ENCODE measurements at regions not wholly inside any gene's neighbourhood (a gene's known extent, or its start where the extent isn't known, plus 50 kb on each side); places are given as distances from the start of the nearest gene placed in this dataset.
A peak's percentile ranks its signal among the peaks of the same experiment; 100 is the strongest.
"Not testable (repeated sequence)": the region's sequence is repeated elsewhere in the genome, so short reads cannot be mapped to it uniquely, and the experiment has no call there.

DNA sequence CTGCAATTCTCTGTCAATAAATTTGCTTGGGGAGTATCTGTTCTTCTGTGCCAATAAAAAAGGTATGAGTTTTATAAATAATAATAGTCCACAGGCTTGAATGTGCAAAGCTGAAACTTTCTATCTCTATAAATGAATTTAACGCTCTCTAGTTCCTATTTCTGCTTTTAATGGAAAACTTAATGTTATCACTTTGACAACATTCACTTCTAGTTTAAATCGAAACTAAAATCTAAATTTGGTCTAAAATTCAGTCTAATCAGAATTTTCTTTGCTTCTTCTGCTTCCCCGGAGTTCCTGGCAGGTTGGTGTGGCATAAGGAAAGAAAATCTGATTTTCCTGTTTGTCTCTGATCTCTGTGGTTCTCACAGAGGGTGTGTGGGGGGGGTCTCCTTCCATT is 450.1 kb upstream of the TBL1XR1 start:
- peaks cover 2% of the 10 kb centered on the region for H3K36me3 Mint-ChIP-seq (ENCODE audit: low read depth)
- peak overlapping the region; percentile 93 for H3K27ac Mint-ChIP-seq
- peaks cover 45% of the 10 kb centered on the region for H3K4me1 Mint-ChIP-seq
- H3K4me3 Mint-ChIP-seq, result peak overlapping the region; percentile 80
- DNase-seq (no peak), ATAC-seq (no peak)
- H3K27me3 Mint-ChIP-seq, result no peaks in the 10 kb centered on the region
- H3K9me3 ChIP-seq (ENCODE audit: control insufficient read depth, low read length, poor library complexity, severe bottlenecking), result no peaks in the 10 kb centered on the region

DNA sequence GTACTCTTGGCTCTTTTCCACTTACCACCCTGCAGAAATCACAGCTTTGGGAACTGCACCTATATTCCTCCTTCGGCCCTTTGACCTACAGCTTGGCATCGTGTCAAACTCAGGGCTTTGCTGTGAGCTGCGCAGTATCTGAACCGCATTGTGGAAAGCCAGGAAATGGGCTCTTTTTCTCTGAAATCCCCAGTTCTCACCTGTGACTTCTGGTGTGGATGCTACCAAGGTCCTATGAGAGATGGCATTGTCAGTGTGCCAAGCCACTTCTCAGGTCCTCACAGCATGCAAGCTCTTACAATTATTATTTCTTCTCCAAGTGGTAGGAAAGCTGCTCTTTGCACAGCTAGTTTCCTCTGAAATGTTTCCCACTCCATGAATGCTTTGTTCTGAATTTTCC is 450.6 kb upstream of the TBL1XR1 start:
- H3K4me1 Mint-ChIP-seq, result peaks cover 39% of the 10 kb centered on the region
- ATAC-seq, result peak; percentile 88
- H3K27ac Mint-ChIP-seq, result peak overlapping the region; percentile 93
- peaks cover 2% of the 10 kb centered on the region for H3K36me3 Mint-ChIP-seq (ENCODE audit: low read depth)
- DNase-seq, result no peak
- peak overlapping the region; percentile 80 for H3K4me3 Mint-ChIP-seq
- no peaks in the 10 kb centered on the region for H3K9me3 ChIP-seq (ENCODE audit: control insufficient read depth, low read length, poor library complexity, severe bottlenecking)
- no peaks in the 10 kb centered on the region for H3K27me3 Mint-ChIP-seq

- H3K27ac Mint-ChIP-seq, result no peak overlapping the region
Measured at GRCh38 chr3:177652556-177653291, 455.4 kb upstream of the TBL1XR1 start.

DNA sequence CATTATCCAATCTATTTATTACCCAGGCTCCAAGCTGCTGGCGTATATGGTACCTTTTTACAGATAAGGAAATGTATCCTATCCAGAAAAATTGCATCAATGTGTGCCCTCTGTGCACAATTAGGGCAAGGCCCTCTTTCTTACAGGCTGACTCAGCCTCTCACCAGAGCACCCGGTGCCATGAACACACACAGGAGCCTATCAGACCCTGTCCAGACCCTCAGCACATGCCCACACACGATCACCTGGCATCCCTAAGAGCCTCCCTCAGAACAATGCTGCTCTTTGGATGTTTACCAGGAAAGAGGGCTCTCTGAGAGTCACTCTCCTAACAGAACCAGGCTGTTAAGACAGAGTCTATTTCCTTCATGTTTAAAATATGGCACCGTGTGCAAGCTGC is 460.0 kb upstream of the TBL1XR1 start:
- H3K36me3 Mint-ChIP-seq (ENCODE audit: low read depth), result no peaks in the 10 kb centered on the region
- no peak overlapping the region for H3K4me3 Mint-ChIP-seq
- no peaks in the 10 kb centered on the region for H3K9me3 ChIP-seq (ENCODE audit: control insufficient read depth, low read length, poor library complexity, severe bottlenecking)
- ATAC-seq, result no peak
- no peaks in the 10 kb centered on the region for H3K27me3 Mint-ChIP-seq
- no peak for DNase-seq
- no peaks in the 10 kb centered on the region for H3K4me1 Mint-ChIP-seq
- H3K27ac Mint-ChIP-seq, result no peak overlapping the region

More at GRCh38 chr3:177652556-177653291, 455.4 kb upstream of the TBL1XR1 start:
- DNase-seq (no peak), ATAC-seq (no peak)
- Mint-ChIP-seq H3K27me3 (no peaks in the 10 kb centered on the region), H3K4me1 (peaks cover 14% of the 10 kb centered on the region), H3K4me3 (no peak overlapping the region), H3K36me3 (ENCODE audit: low read depth) (peaks cover 2% of the 10 kb centered on the region)
- no peaks in the 10 kb centered on the region for H3K9me3 ChIP-seq (ENCODE audit: control insufficient read depth, low read length, poor library complexity, severe bottlenecking)

DNA sequence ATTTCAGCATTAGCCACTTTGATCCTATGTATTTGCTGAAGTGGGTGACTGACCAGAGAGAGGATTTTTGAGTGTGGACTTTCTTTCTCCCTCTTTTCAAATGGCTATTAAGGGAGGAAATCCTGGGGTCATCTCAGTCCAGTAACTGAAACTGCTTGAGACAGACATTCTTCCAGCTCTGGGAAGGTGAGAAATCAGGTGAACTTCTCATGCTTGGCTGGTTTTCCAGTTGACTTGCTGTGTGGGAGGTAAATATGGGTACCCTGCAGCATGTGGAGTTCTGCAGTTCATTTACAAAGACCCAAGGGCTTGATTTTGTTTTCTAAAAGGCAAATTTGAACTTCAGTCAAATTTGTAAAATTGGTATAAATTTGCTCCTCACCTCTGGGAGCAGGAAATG is 461.1 kb upstream of the TBL1XR1 start:
- Mint-ChIP-seq H3K27me3 (no peaks in the 10 kb centered on the region), H3K4me1 (no peaks in the 10 kb centered on the region), H3K27ac (no peak overlapping the region), H3K4me3 (no peak overlapping the region), H3K36me3 (ENCODE audit: low read depth) (no peaks in the 10 kb centered on the region)
- no peaks in the 10 kb centered on the region for H3K9me3 ChIP-seq (ENCODE audit: control insufficient read depth, low read length, poor library complexity, severe bottlenecking)
- ATAC-seq (no peak), DNase-seq (no peak)

- DNase-seq, result peak in 2 of 3 donors; percentile 17 to 27
- H3K36me3 Mint-ChIP-seq (ENCODE audit: low read depth); H3K4me3 Mint-ChIP-seq; ATAC-seq; H3K9me3 ChIP-seq (ENCODE audit: control insufficient read depth, low read length, poor library complexity, severe bottlenecking); H3K27me3 Mint-ChIP-seq: not testable (repeated sequence)
- H3K4me1 Mint-ChIP-seq, result peaks cover 13% of the 10 kb centered on the region
- peak overlapping the region; percentile 14 for H3K27ac Mint-ChIP-seq
Measured at GRCh38 chr3:177664380-177665103, 467.3 kb upstream of the TBL1XR1 start.

- peaks cover 13% of the 10 kb centered on the region for H3K4me1 Mint-ChIP-seq
- H3K27ac Mint-ChIP-seq, result peak overlapping the region; percentile 37
- no peaks in the 10 kb centered on the region for H3K27me3 Mint-ChIP-seq
- H3K9me3 ChIP-seq (ENCODE audit: control insufficient read depth, low read length, poor library complexity, severe bottlenecking), result no peaks in the 10 kb centered on the region
- ATAC-seq, result no peak
- H3K4me3 Mint-ChIP-seq, result no peak overlapping the region
- peaks cover 5% of the 10 kb centered on the region for H3K36me3 Mint-ChIP-seq (ENCODE audit: low read depth)
- DNase-seq, result no peak
Measured at GRCh38 chr3:177665122-177665808, 468.0 kb upstream of the TBL1XR1 start.

- Mint-ChIP-seq H3K4me1 (peaks cover 10% of the 10 kb centered on the region), H3K27me3 (no peaks in the 10 kb centered on the region), H3K4me3 (no peak overlapping the region), H3K27ac (no peak overlapping the region), H3K36me3 (ENCODE audit: low read depth) (peaks cover 5% of the 10 kb centered on the region)
- ATAC-seq, result no peak
- no peaks in the 10 kb centered on the region for H3K9me3 ChIP-seq (ENCODE audit: control insufficient read depth, low read length, poor library complexity, severe bottlenecking)
- DNase-seq, result no peak
Measured at GRCh38 chr3:177672252-177672911, 475.1 kb upstream of the TBL1XR1 start.

GRCh38 chr3:177673112-177673914 is 476.0 kb upstream of the TBL1XR1 start:
- DNase-seq, result no peak
- ATAC-seq, result no peak
- H3K4me3 Mint-ChIP-seq, result no peak overlapping the region

DNA sequence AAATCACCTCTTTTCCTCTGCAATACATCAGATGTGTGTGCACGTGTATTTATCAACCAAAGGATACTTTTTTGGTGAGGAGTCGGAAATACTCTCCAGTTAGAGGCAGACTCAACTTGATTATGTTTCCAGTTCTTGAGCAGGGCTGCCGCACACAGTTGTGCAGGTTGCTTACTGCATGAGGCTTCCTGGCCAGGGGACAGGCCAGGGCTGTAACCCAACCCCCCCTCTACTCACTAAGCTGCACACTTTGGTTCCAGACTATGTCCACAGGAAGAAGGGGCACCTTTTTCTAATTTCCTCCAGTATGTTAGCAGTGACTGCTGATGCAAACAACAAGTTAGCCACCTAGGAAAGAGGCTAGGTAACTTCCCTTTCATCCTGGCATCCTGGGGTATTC is 476.9 kb upstream of the TBL1XR1 start:
- Mint-ChIP-seq H3K4me1 (peaks cover 2% of the 10 kb centered on the region), H3K27ac (no peak overlapping the region), H3K36me3 (ENCODE audit: low read depth) (no peaks in the 10 kb centered on the region), H3K4me3 (no peak overlapping the region), H3K27me3 (no peaks in the 10 kb centered on the region)
- ATAC-seq, result no peak
- H3K9me3 ChIP-seq (ENCODE audit: control insufficient read depth, low read length, poor library complexity, severe bottlenecking), result no peaks in the 10 kb centered on the region
- DNase-seq, result no peak

More at GRCh38 chr3:177673112-177673914, 476.0 kb upstream of the TBL1XR1 start:
- H3K27ac Mint-ChIP-seq, result no peak overlapping the region
- peaks cover 2% of the 10 kb centered on the region for H3K4me1 Mint-ChIP-seq
- no peaks in the 10 kb centered on the region for H3K27me3 Mint-ChIP-seq
- H3K36me3 Mint-ChIP-seq (ENCODE audit: low read depth), result peaks cover under 1% of the 10 kb centered on the region
- no peaks in the 10 kb centered on the region for H3K9me3 ChIP-seq (ENCODE audit: control insufficient read depth, low read length, poor library complexity, severe bottlenecking)

GRCh38 chr3:177676148-177676547 is 478.9 kb upstream of the TBL1XR1 start:
- H3K27me3 Mint-ChIP-seq, result no peaks in the 10 kb centered on the region
- H3K9me3 ChIP-seq (ENCODE audit: control insufficient read depth, low read length, poor library complexity, severe bottlenecking), result no peaks in the 10 kb centered on the region
- H3K4me1 Mint-ChIP-seq, result peaks cover 9% of the 10 kb centered on the region

GRCh38 chr3:177676947-177677587 is 479.8 kb upstream of the TBL1XR1 start:
- no peaks in the 10 kb centered on the region for H3K9me3 ChIP-seq (ENCODE audit: control insufficient read depth, low read length, poor library complexity, severe bottlenecking)
- ATAC-seq (no peak), DNase-seq (no peak)
- peaks cover 12% of the 10 kb centered on the region for H3K4me1 Mint-ChIP-seq
- no peak overlapping the region for H3K27ac Mint-ChIP-seq
- H3K36me3 Mint-ChIP-seq (ENCODE audit: low read depth), result no peaks in the 10 kb centered on the region
- H3K27me3 Mint-ChIP-seq, result no peaks in the 10 kb centered on the region
- H3K4me3 Mint-ChIP-seq, result no peak overlapping the region

More at GRCh38 chr3:177676148-177676547, 478.9 kb upstream of the TBL1XR1 start:
- ATAC-seq (no peak), DNase-seq (no peak)
- Mint-ChIP-seq H3K27ac (no peak overlapping the region), H3K4me3 (no peak overlapping the region), H3K36me3 (ENCODE audit: low read depth) (no peaks in the 10 kb centered on the region)
